Tibial nerve (tissue), 3 donors: ENCODE measurements at regions not wholly inside any gene's neighbourhood (a gene's known extent, or its start where the extent isn't known, plus 50 kb on each side); places are given as distances from the start of the nearest gene placed in this dataset.

Experiments
- CTCF ChIP-seq, 5 experiments: fragments of 200-600 bp in 3 of 5; fragments of 450-650 bp in 2 of 5; sonication (generic) in 3 of 5; IDR thresholded peaks; one replicate each; pipeline ENCODE4 v1.5.1; 2016 to 2019; ENCODE audit warnings: antibody characterized with exemption in 5 of 5, mild to moderate bottlenecking in 3 of 5, moderate library complexity in 2 of 5
- POLR2A ChIP-seq, 2 donors: fragments of 450-650 bp; IDR thresholded peaks; one replicate each; pipeline ENCODE4 v1.6.1; 2017; ENCODE audit warnings: antibody characterized with exemption in 2 of 2, mild to moderate bottlenecking in 2 of 2, moderate library complexity in 2 of 2

GRCh38 chr5:175082346-175082745 lies 358.0 kb downstream of the MSX2 start:
- TF ChIP-seq CTCF (IDR thresholded peaks at IDR 0.05) (no peak), POLR2A (IDR thresholded peaks at IDR 0.05) (no peak)
